Spleen (tissue), 7 donors: ENCODE measurements at regions not wholly inside any gene's neighbourhood (a gene's known extent, or its start where the extent isn't known, plus 50 kb on each side); places are given as distances from the start of the nearest gene placed in this dataset.

Source experiments
- POLR2AphosphoS5 ChIP-seq, 3 donors: sonication (generic); formaldehyde crosslinking; IDR thresholded peaks; one replicate each; pipeline ENCODE4 v1.5.1; 2017; ENCODE audit warnings: antibody characterized with exemption in 3 of 3
- TF ChIP-seq, protein P1 (sequence below), 11 experiments: fragments of 200-600 bp in 7 of 11; fragments of 450-650 bp in 4 of 11; sonication (generic) in 4 of 11; IDR thresholded peaks in 8 of 11; conservative IDR thresholded peaks in 3 of 11; 1 replicate in 7 of 11; 2 replicates in 4 of 11; pipeline versions ENCODE4 v1.4.0 to v1.8.0; 2016 to 2021; ENCODE audit warnings: antibody characterized with exemption in 11 of 11, inconsistent platforms in 4 of 11, mild to moderate bottlenecking in 1 of 11
- donor health status: DM: no; HTN: no; CAD: no; lungs with moderate emphysema.
- donor health status: DM: no; HTN: no; CAD: no.
- donor health status: DM: no; HTN: no; CAD: no.

GRCh38 chr5:105042623-105043022 lies 1480.0 kb upstream of the NUDT12 start:
- TF ChIP-seq, protein P1, sequence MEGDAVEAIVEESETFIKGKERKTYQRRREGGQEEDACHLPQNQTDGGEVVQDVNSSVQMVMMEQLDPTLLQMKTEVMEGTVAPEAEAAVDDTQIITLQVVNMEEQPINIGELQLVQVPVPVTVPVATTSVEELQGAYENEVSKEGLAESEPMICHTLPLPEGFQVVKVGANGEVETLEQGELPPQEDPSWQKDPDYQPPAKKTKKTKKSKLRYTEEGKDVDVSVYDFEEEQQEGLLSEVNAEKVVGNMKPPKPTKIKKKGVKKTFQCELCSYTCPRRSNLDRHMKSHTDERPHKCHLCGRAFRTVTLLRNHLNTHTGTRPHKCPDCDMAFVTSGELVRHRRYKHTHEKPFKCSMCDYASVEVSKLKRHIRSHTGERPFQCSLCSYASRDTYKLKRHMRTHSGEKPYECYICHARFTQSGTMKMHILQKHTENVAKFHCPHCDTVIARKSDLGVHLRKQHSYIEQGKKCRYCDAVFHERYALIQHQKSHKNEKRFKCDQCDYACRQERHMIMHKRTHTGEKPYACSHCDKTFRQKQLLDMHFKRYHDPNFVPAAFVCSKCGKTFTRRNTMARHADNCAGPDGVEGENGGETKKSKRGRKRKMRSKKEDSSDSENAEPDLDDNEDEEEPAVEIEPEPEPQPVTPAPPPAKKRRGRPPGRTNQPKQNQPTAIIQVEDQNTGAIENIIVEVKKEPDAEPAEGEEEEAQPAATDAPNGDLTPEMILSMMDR (IDR thresholded peaks at IDR 0.05 in 8 of 11, conservative IDR thresholded peaks at IDR 0.05 in 3 of 11), result no peak
- no peak for TF ChIP-seq POLR2AphosphoS5 (IDR thresholded peaks at IDR 0.05)
